PC-3 (cell line): ENCODE measurements at regions not wholly inside any gene's neighbourhood (a gene's known extent, or its start where the extent isn't known, plus 50 kb on each side); places are given as distances from the start of the nearest gene placed in this dataset.

Experiments
- ATAC-seq: fragments of 200-7000 bp; cut with Tn5 transposase; 2 replicates; pipeline ENCODE4 v1.9.1; 2020; ENCODE audit warnings: mild to moderate bottlenecking, moderate library complexity
- BruUV-seq: library from RNA; stranded (reverse); fragments of 400-500 nt; replicated peaks from 2 replicates; lab custom pipeline; 2021; lab: Mats Ljungman, UMichigan
- CTCF ChIA-PET: fragments of 300-600 bp; sonication (Branson Sonifier 250); formaldehyde crosslinking; loops from one replicate; lab custom pipeline; 2022; ENCODE audit warnings: antibody characterized with exemption; lab: Charles Lee
- POLR2A ChIA-PET: fragments of 300-600 bp; sonication (Branson Sonifier 250); formaldehyde crosslinking; loops from one replicate; lab custom pipeline; 2022; ENCODE audit warnings: antibody characterized with exemption; ENCODE audit not compliant: unreplicated experiment; lab: Charles Lee
- DNase-seq: peaks from one replicate; pipeline ENCODE4 v3.0.0-alpha.2; 2015
- H2AFZ ChIP-seq: fragments of 300-600 bp; sonication (generic); 2 replicates; pipeline ENCODE4 v1.6.0; 2016; ENCODE audit warnings: antibody characterized with exemption, low read length
- H3F3A ChIP-seq: fragments of 300-600 bp; sonication (generic); one replicate; pipeline ENCODE4 v1.6.0; 2017; ENCODE audit warnings: antibody characterized with exemption, low read length, control low read depth, mild to moderate bottlenecking; ENCODE audit not compliant: unreplicated experiment
- H3K27ac ChIP-seq: fragments of 300-600 bp; sonication (generic); 2 replicates; pipeline ENCODE4 v1.5.1; 2016; ENCODE audit warnings: mild to moderate bottlenecking, low read length
- H3K27me3 ChIP-seq: fragments of 300-600 bp; sonication (generic); 2 replicates; pipeline ENCODE4 v1.6.1; 2016; ENCODE audit warnings: low read length, mixed read lengths
- H3K36me3 ChIP-seq: fragments of 300-600 bp; sonication (generic); 2 replicates; pipeline ENCODE4 v1.6.1; 2016; ENCODE audit warnings: low read depth, mixed run types, low read length, mixed read lengths
- H3K4me1 ChIP-seq: fragments of 300-600 bp; sonication (generic); 2 replicates; pipeline ENCODE4 v1.5.1; 2016; ENCODE audit warnings: low read length; ENCODE audit not compliant: insufficient read depth
- H3K4me2 ChIP-seq: fragments of 300-600 bp; sonication (generic); 2 replicates; pipeline ENCODE4 v1.6.0; 2016; ENCODE audit warnings: low read length
- H3K4me3 ChIP-seq: fragments of 300-600 bp; sonication (generic); 2 replicates; pipeline ENCODE4 v1.5.1; 2016; ENCODE audit warnings: mild to moderate bottlenecking, low read length, mixed read lengths
- H3K79me2 ChIP-seq: fragments of 300-600 bp; sonication (generic); 2 replicates; pipeline ENCODE4 v1.6.1; 2017; ENCODE audit warnings: low read length, mixed read lengths
- H3K9ac ChIP-seq: fragments of 300-600 bp; sonication (generic); 2 replicates; pipeline ENCODE4 v1.6.0; 2016; ENCODE audit warnings: mild to moderate bottlenecking, low read length
- H3K9me2 ChIP-seq: fragments of 300-600 bp; sonication (generic); replicated peaks from 2 replicates; pipeline ENCODE4 v1.6.1; 2016; ENCODE audit warnings: mixed run types, low read length, mixed read lengths
- H3K9me3 ChIP-seq: fragments of 300-600 bp; sonication (generic); 2 replicates; pipeline ENCODE4 v1.6.1; 2016; ENCODE audit warnings: low read length, mixed read lengths
- H4K20me1 ChIP-seq: fragments of 300-600 bp; sonication (generic); 2 replicates; pipeline ENCODE4 v1.6.1; 2016; ENCODE audit warnings: low read length, mixed read lengths
- CTCF ChIP-seq: fragments of 300-600 bp; sonication (generic); conservative IDR thresholded peaks from 2 replicates; pipeline ENCODE4 v1.5.1; 2017; ENCODE audit warnings: antibody characterized with exemption, low read depth, mild to moderate bottlenecking, low read length
- EZH2 ChIP-seq: fragments of 300-600 bp; sonication (generic); IDR thresholded peaks from one replicate; pipeline ENCODE4 v1.6.1; 2017; ENCODE audit warnings: antibody characterized with exemption, mild to moderate bottlenecking, low read length; ENCODE audit not compliant: unreplicated experiment
- EZH2phosphoT487 ChIP-seq: fragments of 300-600 bp; sonication (generic); IDR thresholded peaks from 2 replicates; pipeline ENCODE4 v1.6.1; 2018; ENCODE audit warnings: mild to moderate bottlenecking, antibody characterized with exemption, low read length, borderline replicate concordance
- intact Hi-C: fragments of 100-400 bp; cut with micrococcal nuclease; formaldehyde crosslinking; loops from 2 replicates; pipeline ENCODE4 v1.9.0; 2023

- Histone ChIP-seq H3K9me2 (no peaks in the 10 kb centered on the region), H3K4me1 (no peaks in the 10 kb centered on the region), H3K27ac (no peak overlapping the region), H2AFZ (no peak overlapping the region), H3K4me2 (no peak overlapping the region), H3K79me2 (no peaks in the 10 kb centered on the region), H4K20me1 (no peaks in the 10 kb centered on the region), H3K36me3 (no peaks in the 10 kb centered on the region), H3K4me3 (no peak overlapping the region), H3K9ac (no peak overlapping the region), H3K9me3 (no peaks in the 10 kb centered on the region), H3K27me3 (no peaks in the 10 kb centered on the region), H3F3A (no peaks in the 10 kb centered on the region)
- intact Hi-C loops = no loop called here
- no TSS peak for BruUV-seq
- ChIA-PET CTCF (no interaction called here), POLR2A (no interaction called here)
- ATAC-seq (no peak), DNase-seq (no peak)
- TF ChIP-seq CTCF (no peak), EZH2 (no peak), EZH2phosphoT487 (no peak)
These were observed 350.1 kb upstream of the POM121L12 start for GRCh38 chr7:52685333-52685732.

DNA sequence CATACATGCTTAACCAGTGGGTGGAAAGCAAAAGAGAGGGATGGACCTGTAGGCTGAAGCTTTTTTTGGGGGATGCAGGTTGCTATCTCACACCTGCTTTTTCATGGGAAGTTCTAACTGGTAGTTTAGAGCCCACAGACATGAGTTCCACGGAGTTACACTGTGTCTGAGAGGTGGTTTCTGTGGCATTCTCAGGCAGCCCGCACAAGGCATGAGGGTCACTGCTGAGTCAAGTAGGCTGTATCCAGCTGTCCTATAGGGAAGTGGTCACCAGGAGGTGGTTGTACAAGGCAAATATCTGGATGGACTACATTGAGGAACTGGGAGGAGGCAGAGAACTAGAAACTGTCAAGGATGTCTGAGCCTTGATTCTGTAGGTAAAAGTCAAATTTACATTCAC lies 351.0 kb upstream of the POM121L12 start:
- no peak for TF ChIP-seq EZH2
- TF ChIP-seq CTCF = no peak
- no peak for TF ChIP-seq EZH2phosphoT487
- H3K79me2 ChIP-seq = no peaks in the 10 kb centered on the region
- no peaks in the 10 kb centered on the region for H3K9me2 ChIP-seq
- intact Hi-C loops = no loop called here
- H3K4me2 ChIP-seq = no peak overlapping the region
- no peaks in the 10 kb centered on the region for H3K36me3 ChIP-seq
- no TSS peak for BruUV-seq
- no peaks in the 10 kb centered on the region for H4K20me1 ChIP-seq
- no peak overlapping the region for H3K27ac ChIP-seq
- no peaks in the 10 kb centered on the region for H3F3A ChIP-seq
- H3K9me3 ChIP-seq = no peaks in the 10 kb centered on the region
- no peak overlapping the region for H3K9ac ChIP-seq
- no peaks in the 10 kb centered on the region for H3K4me1 ChIP-seq
- ChIA-PET POLR2A (no interaction called here), CTCF (no interaction called here)
- no peak overlapping the region for H2AFZ ChIP-seq
- no peak overlapping the region for H3K4me3 ChIP-seq
- no peaks in the 10 kb centered on the region for H3K27me3 ChIP-seq
- no peak for ATAC-seq
- no peak for DNase-seq

DNA sequence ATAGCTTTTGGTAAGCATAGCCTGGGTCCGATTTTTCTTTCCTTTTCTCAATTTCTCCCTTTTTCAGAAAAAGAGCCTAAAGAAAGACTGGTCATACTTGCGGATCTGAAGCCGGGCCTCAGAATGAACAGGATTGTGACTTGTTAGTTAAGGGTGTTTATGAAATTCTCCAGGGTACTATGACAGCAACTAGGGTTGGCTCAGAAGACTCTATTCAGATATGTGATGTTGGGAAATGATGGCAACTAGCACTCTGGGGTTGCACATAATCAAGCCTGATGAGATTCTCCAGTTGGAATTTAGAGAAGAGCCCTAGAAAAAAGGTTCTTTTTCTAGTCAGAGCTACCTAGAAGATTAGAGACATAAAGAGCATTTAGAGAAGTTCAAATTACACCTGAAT lies 352.4 kb upstream of the POM121L12 start:
- POLR2A ChIA-PET = no interaction called here
- no peak overlapping the region for H2AFZ ChIP-seq
- intact Hi-C loops = no loop called here

More for the DNA sequence above, 352.4 kb upstream of the POM121L12 start:
- no peak overlapping the region for H3K4me2 ChIP-seq
- CTCF ChIA-PET = no interaction called here
- H3K9me2 ChIP-seq = no peaks in the 10 kb centered on the region
- no peaks in the 10 kb centered on the region for H4K20me1 ChIP-seq
- no peak for ATAC-seq
- H3K27me3 ChIP-seq = no peaks in the 10 kb centered on the region
- no peak for TF ChIP-seq EZH2phosphoT487
- no peak for TF ChIP-seq EZH2
- no peak for TF ChIP-seq CTCF
- H3K9me3 ChIP-seq = no peaks in the 10 kb centered on the region
- no peak overlapping the region for H3K9ac ChIP-seq
- no peaks in the 10 kb centered on the region for H3F3A ChIP-seq
- H3K4me1 ChIP-seq = no peaks in the 10 kb centered on the region
- no peak for DNase-seq
- no peaks in the 10 kb centered on the region for H3K79me2 ChIP-seq
- BruUV-seq = no TSS peak
- no peak overlapping the region for H3K4me3 ChIP-seq
- no peaks in the 10 kb centered on the region for H3K36me3 ChIP-seq
- H3K27ac ChIP-seq = no peak overlapping the region
